ENCODE measurements at regions not wholly inside any gene's neighbourhood (a gene's known extent, or its start where the extent isn't known, plus 50 kb on each side); places are given as distances from the start of the nearest gene placed in this dataset.

DNA sequence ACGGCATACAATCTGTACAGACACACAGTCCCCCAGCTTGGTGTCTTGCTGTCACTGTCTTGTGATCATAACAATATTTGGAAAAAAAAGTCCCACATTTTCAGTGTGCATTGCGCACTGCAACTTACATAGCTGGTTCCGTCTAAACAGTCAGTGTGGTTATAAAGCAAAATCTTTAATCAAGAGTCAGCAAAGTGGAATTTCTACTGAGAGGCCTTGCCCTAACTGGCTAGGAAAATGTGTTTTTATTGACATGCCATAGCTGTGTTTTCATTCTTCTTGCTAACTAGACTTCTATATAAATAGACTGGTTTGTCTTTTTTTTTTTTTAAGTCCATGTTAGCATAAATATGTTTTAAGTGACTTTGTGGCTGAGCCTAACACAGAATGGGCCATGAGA is 174.8 kb downstream of the POLR2M start:
- TF ChIP-seq, protein P1, sequence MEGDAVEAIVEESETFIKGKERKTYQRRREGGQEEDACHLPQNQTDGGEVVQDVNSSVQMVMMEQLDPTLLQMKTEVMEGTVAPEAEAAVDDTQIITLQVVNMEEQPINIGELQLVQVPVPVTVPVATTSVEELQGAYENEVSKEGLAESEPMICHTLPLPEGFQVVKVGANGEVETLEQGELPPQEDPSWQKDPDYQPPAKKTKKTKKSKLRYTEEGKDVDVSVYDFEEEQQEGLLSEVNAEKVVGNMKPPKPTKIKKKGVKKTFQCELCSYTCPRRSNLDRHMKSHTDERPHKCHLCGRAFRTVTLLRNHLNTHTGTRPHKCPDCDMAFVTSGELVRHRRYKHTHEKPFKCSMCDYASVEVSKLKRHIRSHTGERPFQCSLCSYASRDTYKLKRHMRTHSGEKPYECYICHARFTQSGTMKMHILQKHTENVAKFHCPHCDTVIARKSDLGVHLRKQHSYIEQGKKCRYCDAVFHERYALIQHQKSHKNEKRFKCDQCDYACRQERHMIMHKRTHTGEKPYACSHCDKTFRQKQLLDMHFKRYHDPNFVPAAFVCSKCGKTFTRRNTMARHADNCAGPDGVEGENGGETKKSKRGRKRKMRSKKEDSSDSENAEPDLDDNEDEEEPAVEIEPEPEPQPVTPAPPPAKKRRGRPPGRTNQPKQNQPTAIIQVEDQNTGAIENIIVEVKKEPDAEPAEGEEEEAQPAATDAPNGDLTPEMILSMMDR (IDR thresholded peaks at IDR 0.05; ENCODE audit: poor library complexity, severe bottlenecking) = no peak
- TF ChIP-seq TAF1 (IDR thresholded peaks at IDR 0.05; ENCODE audit: low read depth) = no peak
- no peak for TF ChIP-seq EZH2 (IDR thresholded peaks at IDR 0.05; ENCODE audit: borderline replicate concordance, insufficient read depth, low read length, poor library complexity, severe bottlenecking)
- TF ChIP-seq EP300 (conservative IDR thresholded peaks at IDR 0.05; ENCODE audit: poor library complexity, severe bottlenecking) = no peak
- no peak for TF ChIP-seq RAD21 (conservative IDR thresholded peaks at IDR 0.05)
- TF ChIP-seq POLR2AphosphoS5 (IDR thresholded peaks at IDR 0.05) = no peak
